ENCODE measurements at regions not wholly inside any gene's neighbourhood (a gene's known extent, or its start where the extent isn't known, plus 50 kb on each side); places are given as distances from the start of the nearest gene placed in this dataset.

DNA sequence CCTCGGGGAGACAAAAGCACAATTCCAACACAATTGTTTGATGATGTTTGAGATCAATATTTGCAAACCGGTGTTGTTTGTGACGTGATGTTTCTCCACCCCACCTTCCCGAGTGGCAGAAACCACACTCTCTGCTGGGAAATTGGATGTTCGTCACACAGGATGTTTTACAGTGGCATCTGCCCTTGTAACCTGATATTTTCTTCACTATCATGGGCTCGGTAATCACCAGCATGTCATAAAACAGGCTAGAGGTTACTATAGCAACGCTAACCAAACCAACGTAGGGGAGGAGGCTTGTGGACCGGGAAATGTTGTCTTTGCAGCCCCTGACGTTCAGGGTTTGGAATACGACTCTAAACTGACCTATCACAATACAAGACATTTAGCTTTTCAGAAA lies 454.5 kb downstream of the IRS2 start:
- Histone ChIP-seq H3K36me3 (ENCODE audit: low read depth, missing control alignments) (no peaks in the 10 kb centered on the region), H3K27ac (no peak overlapping the region), H3K27me3 (no peaks in the 10 kb centered on the region), H3K9me3 (no peaks in the 10 kb centered on the region), H3K4me3 (no peak overlapping the region), H3K4me1 (no peaks in the 10 kb centered on the region)
- DNase-seq: no peak
- TF ChIP-seq POLR2A (IDR thresholded peaks at IDR 0.05): no peak
- TF ChIP-seq CTCF (IDR thresholded peaks at IDR 0.05): no peak
- 24 to 43% methylated on average over 11 of the region's 11 CpGs for WGBS, 2 donors
- intact Hi-C loops (cut with DNase I; ENCODE audit: low total_unique reads): no loop called here

- TF ChIP-seq POLR2A (IDR thresholded peaks at IDR 0.05): no peak
- TF ChIP-seq CTCF (IDR thresholded peaks at IDR 0.05): no peak
- Histone ChIP-seq H3K4me1 (no peaks in the 10 kb centered on the region), H3K27me3 (no peaks in the 10 kb centered on the region), H3K27ac (no peak overlapping the region), H3K4me3 (no peak overlapping the region), H3K9me3 (no peaks in the 10 kb centered on the region), H3K36me3 (ENCODE audit: low read depth, missing control alignments) (no peaks in the 10 kb centered on the region)
- 94 to 98% methylated on average over 2 of the region's 2 CpGs for WGBS, 2 donors
- DNase-seq: no peak
- intact Hi-C loops (cut with DNase I; ENCODE audit: low total_unique reads): no loop called here
These were observed 455.4 kb downstream of the IRS2 start for GRCh38 chr13:109331011-109331433.

- Histone ChIP-seq H3K27ac (no peak overlapping the region), H3K27me3 (no peaks in the 10 kb centered on the region), H3K4me1 (no peaks in the 10 kb centered on the region), H3K36me3 (ENCODE audit: low read depth, missing control alignments) (no peaks in the 10 kb centered on the region), H3K4me3 (no peak overlapping the region), H3K9me3 (no peaks in the 10 kb centered on the region)
- intact Hi-C loops (cut with DNase I; ENCODE audit: low total_unique reads): no loop called here
- 77 to 83% methylated on average over 3 to 4 of the region's 4 CpGs for WGBS, 2 donors
- TF ChIP-seq POLR2A (IDR thresholded peaks at IDR 0.05) (no peak), CTCF (IDR thresholded peaks at IDR 0.05) (no peak)
- no peak for DNase-seq
These were observed 456.3 kb downstream of the IRS2 start for GRCh38 chr13:109330123-109330522.

DNA sequence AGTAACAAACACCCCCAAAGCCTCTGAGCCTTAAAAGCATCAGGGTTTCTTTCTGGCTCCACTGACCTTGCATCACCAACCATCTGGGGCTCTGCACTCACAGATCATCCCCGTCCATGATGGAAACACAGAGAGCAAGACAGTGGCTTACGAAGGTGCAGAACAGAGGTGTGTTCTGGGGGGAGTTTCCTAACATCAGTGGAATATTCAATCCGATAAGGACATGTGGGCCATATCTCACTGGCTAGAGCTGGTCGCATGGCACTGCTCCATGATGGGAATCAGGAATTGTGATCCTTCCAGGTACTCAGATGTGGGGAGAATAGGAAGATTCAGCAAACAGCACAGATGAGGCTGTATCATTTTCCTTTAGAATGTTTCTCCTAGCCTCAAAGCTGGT lies 457.2 kb downstream of the IRS2 start:
- no peak for TF ChIP-seq CTCF (IDR thresholded peaks at IDR 0.05)
- TF ChIP-seq POLR2A (IDR thresholded peaks at IDR 0.05): no peak
- H3K27me3 ChIP-seq: no peaks in the 10 kb centered on the region
- H3K9me3 ChIP-seq: no peaks in the 10 kb centered on the region
- no peaks in the 10 kb centered on the region for H3K4me1 ChIP-seq
- no peak for DNase-seq
- 90 to 92% methylated on average over 4 of the region's 4 CpGs for WGBS, 2 donors
- H3K4me3 ChIP-seq: no peak overlapping the region
- intact Hi-C loops (cut with DNase I; ENCODE audit: low total_unique reads): no loop called here
- H3K36me3 ChIP-seq (ENCODE audit: low read depth, missing control alignments): no peaks in the 10 kb centered on the region
- no peak overlapping the region for H3K27ac ChIP-seq

DNA sequence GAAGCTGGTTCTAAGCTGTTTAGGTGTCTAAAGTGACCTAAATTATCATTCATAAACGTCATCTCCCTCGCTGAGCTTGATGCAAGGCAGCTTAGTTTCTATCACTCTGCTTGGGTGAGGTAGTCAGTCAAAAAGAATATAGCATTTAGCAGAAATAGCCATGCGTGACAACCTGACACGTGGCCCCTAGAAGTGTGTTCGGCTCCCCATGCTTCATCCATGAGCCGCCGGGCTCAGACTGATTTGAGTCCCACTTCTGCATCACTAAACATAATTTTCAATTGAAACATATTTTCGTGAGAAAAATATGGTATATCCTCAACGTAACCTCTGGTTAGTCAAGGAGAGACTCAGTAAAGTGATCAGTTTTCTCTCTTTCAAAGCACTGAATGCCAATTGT lies 459.8 kb downstream of the IRS2 start:
- Histone ChIP-seq H3K36me3 (ENCODE audit: low read depth, missing control alignments) (no peaks in the 10 kb centered on the region), H3K27me3 (no peaks in the 10 kb centered on the region), H3K9me3 (no peaks in the 10 kb centered on the region), H3K4me3 (no peak overlapping the region), H3K4me1 (no peaks in the 10 kb centered on the region), H3K27ac (no peak overlapping the region)
- DNase-seq: no peak
- 83 to 92% methylated on average over 9 of the region's 9 CpGs for WGBS, 2 donors
- TF ChIP-seq CTCF (IDR thresholded peaks at IDR 0.05) (no peak), POLR2A (IDR thresholded peaks at IDR 0.05) (no peak)
- intact Hi-C loops (cut with DNase I; ENCODE audit: low total_unique reads): no loop called here
